A549 (cell line): ENCODE measurements at regions not wholly inside any gene's neighbourhood (a gene's known extent, or its start where the extent isn't known, plus 50 kb on each side); places are given as distances from the start of the nearest gene placed in this dataset.

Experiments used
- ATAC-seq, 2 experiments: fragments of 200-7000 bp in 1 of 2; fragments of >200 bp in 1 of 2; cut with Nextera tagmentation in 1 of 2; cut with Tn5 transposase in 1 of 2; 3 replicates each; pipeline versions ENCODE4 v1.8.0 to v1.9.1; 2018 to 2020; ENCODE audit warnings: mild to moderate bottlenecking in 1 of 2, moderate library complexity in 1 of 2
- CTCF ChIA-PET: fragments of 300-600 bp; sonication (Branson Sonifier 250); formaldehyde crosslinking; extraction: SDS; loops from one replicate; lab custom pipeline; 2021; ENCODE audit warnings: antibody characterized with exemption, inconsistent platforms; lab: Yijun Ruan, JAX
- POLR2A ChIA-PET: fragments of 350-600 bp; formaldehyde crosslinking; extraction: SDS; loops from one replicate; lab custom pipeline; 2021; ENCODE audit warnings: antibody characterized with exemption, inconsistent platforms; lab: Yijun Ruan, JAX
- DNase-seq, 2 experiments: peaks; one replicate each; pipeline versions ENCODE4 v3.0.0 to v3.0.0-alpha.2; 2011 to 2016; ENCODE audit warnings: low read depth in 1 of 2, low spot score in 1 of 2
- FAIRE-seq: peaks from 2 replicates; lab custom pipeline; 2011; peaks lifted over from hg19 to GRCh38; lab: Jason Lieb, UNC
- H3K27ac ChIP-seq, 2 experiments: fragments of >200 bp; sonication (Bioruptor Twin); formaldehyde crosslinking; 3 replicates each; pipeline ENCODE4 v1.5.1; 2016 to 2017
- H3K4me1 ChIP-seq: fragments of >200 bp; sonication (Bioruptor Twin); formaldehyde crosslinking; 3 replicates; pipeline ENCODE4 v1.6.1; 2016
- H3K4me2 ChIP-seq: fragments of >200 bp; sonication (Bioruptor Twin); formaldehyde crosslinking; 3 replicates; pipeline ENCODE4 v1.6.1; 2016
- H3K4me3 ChIP-seq: fragments of >200 bp; sonication (Bioruptor Twin); formaldehyde crosslinking; 3 replicates; pipeline ENCODE4 v1.5.1; 2016
- H3K9me3 ChIP-seq: fragments of >200 bp; sonication (Bioruptor Twin); formaldehyde crosslinking; 3 replicates; pipeline ENCODE4 v1.6.1; 2016
- EHMT2 ChIP-seq: fragments of 200-600 bp; sonication (generic); IDR thresholded peaks from 2 replicates; pipeline ENCODE4 v1.6.1; 2016; ENCODE audit warnings: antibody characterized with exemption, low read depth, mild to moderate bottlenecking, moderate library complexity
- ESRRA ChIP-seq: fragments of 150-350 bp; IDR thresholded peaks from 2 replicates; pipeline ENCODE4 v1.6.1; 2014; ENCODE audit warnings: mild to moderate bottlenecking, low read length, borderline replicate concordance
- FOSL2 ChIP-seq, 2 experiments: fragments of 450-650 bp in 1 of 2; fragments of >200 bp in 1 of 2; sonication (Bioruptor Twin) in 1 of 2; formaldehyde crosslinking; IDR thresholded peaks; 2 replicates each; pipeline versions ENCODE4 v1.5.0 to v1.6.1; 2016 to 2020; ENCODE audit warnings: mild to moderate bottlenecking in 1 of 2, moderate library complexity in 1 of 2
- HMGXB4 ChIP-seq: fragments of 250-450 bp; sonication (Bioruptor Pico); IDR thresholded peaks from 2 replicates; pipeline ENCODE4 v1.5.0; 2021; ENCODE audit warnings: mild to moderate bottlenecking, moderate library complexity, borderline replicate concordance
- HOXB13 ChIP-seq: fragments of 250-450 bp; sonication (Bioruptor Pico); IDR thresholded peaks from 2 replicates; pipeline ENCODE4 v1.5.0; 2020; ENCODE audit warnings: low read depth, mild to moderate bottlenecking, moderate library complexity
- PBX3 ChIP-seq: IDR thresholded peaks from 2 replicates; pipeline ENCODE4 v1.6.1; 2012
- SMC3 ChIP-seq: fragments of >200 bp; sonication (Bioruptor Twin); formaldehyde crosslinking; IDR thresholded peaks from 3 replicates; pipeline ENCODE4 v1.6.1; 2018; ENCODE audit warnings: inconsistent platforms
- SREBF2 ChIP-seq: fragments of 450-650 bp; IDR thresholded peaks from 2 replicates; pipeline ENCODE4 v1.6.1; 2014; ENCODE audit warnings: mild to moderate bottlenecking, moderate library complexity
- ZSCAN20 ChIP-seq: fragments of 250-450 bp; sonication (Bioruptor Pico); IDR thresholded peaks from 2 replicates; pipeline ENCODE4 v1.8.0; 2022; ENCODE audit warnings: mild to moderate bottlenecking, moderate library complexity
- WGBS: methylation state at CpG from one replicate; pipeline ENCODE4 v1.1.6; 2017; ENCODE audit errors: missing lambda C conversion rate; 5-methylcytosine and 5-hydroxymethylcytosine counted together

- DNase-seq (no peak), ATAC-seq (no peak), FAIRE-seq (no peak)
- 19% methylated on average over 3 of the region's 3 CpGs for WGBS
- H3K27ac ChIP-seq, result no peak overlapping the region
- ChIA-PET POLR2A (no interaction called here), CTCF (interaction anchor here (3.4 kb wide), 1 partner anchor 134 kb away, joined by 12 read pairs; no protein-coding TSS in a partner anchor)
- TF ChIP-seq SREBF2, result no peak
- no peak for TF ChIP-seq ZSCAN20 (CRISPR knock-in tag)
- TF ChIP-seq EHMT2, result no peak
- no peak overlapping the region for H3K4me2 ChIP-seq
- no peaks in the 10 kb centered on the region for H3K4me1 ChIP-seq
- H3K9me3 ChIP-seq, result no peaks in the 10 kb centered on the region
- no peak overlapping the region for H3K4me3 ChIP-seq
Measured at GRCh38 chr1:182735343-182735742, 51.0 kb upstream of the RGS8 start.

GRCh38 chr1:182739545-182739944, 50.0 kb upstream of the NPL start:
- no peaks in the 10 kb centered on the region for H3K4me1 ChIP-seq
- TF ChIP-seq HMGXB4 (CRISPR knock-in tag) (no peak), SMC3 (no peak), FOSL2 (IDR thresholded peaks at IDR 0.05) (no peak), FOSL2 (CRISPR knock-in tag; IDR thresholded peaks at IDR 0.05) (no peak), PBX3 (no peak), HOXB13 (CRISPR knock-in tag) (no peak), ESRRA (no peak)
- TF ChIP-seq, all 56 proteins: peak for 0
- no peak overlapping the region for H3K27ac ChIP-seq
- 54% methylated on average over 7 of the region's 7 CpGs for WGBS
- ATAC-seq (no peak), FAIRE-seq (no peak), DNase-seq (no peak)
- H3K9me3 ChIP-seq, result no peaks in the 10 kb centered on the region
- ChIA-PET POLR2A (no interaction called here), CTCF (no interaction called here)
- no peak overlapping the region for H3K4me3 ChIP-seq
- no peak overlapping the region for H3K4me2 ChIP-seq
